Loucy (cell line): ENCODE measurements at regions not wholly inside any gene's neighbourhood (a gene's known extent, or its start where the extent isn't known, plus 50 kb on each side); places are given as distances from the start of the nearest gene placed in this dataset.

Source experiments
- H2AFZ ChIP-seq: fragments of 200-600 bp; sonication (generic); 2 replicates; pipeline ENCODE4 v1.6.0; 2016; ENCODE audit warnings: antibody characterized with exemption, mild to moderate bottlenecking, low read length, moderate library complexity
- H3F3A ChIP-seq: fragments of 200-600 bp; 2 replicates; pipeline ENCODE4 v1.6.0; 2016; ENCODE audit warnings: antibody characterized with exemption, low read depth, mild to moderate bottlenecking
- H3K27me3 ChIP-seq: fragments of 200-600 bp; sonication (generic); 2 replicates; pipeline ENCODE4 v1.6.1; 2014; ENCODE audit warnings: low read length, mild to moderate bottlenecking; ENCODE audit not compliant: insufficient read depth, poor library complexity, severe bottlenecking
- H3K36me3 ChIP-seq: fragments of 200-600 bp; sonication (generic); 2 replicates; pipeline ENCODE4 v1.6.1; 2016; ENCODE audit warnings: low read length; ENCODE audit not compliant: insufficient read depth
- H3K4me1 ChIP-seq: fragments of 200-600 bp; sonication (generic); 2 replicates; pipeline ENCODE4 v1.5.1; 2014; ENCODE audit warnings: low read length, mild to moderate bottlenecking; ENCODE audit not compliant: insufficient read depth, poor library complexity, severe bottlenecking
- H3K4me2 ChIP-seq: fragments of 200-600 bp; sonication (generic); 2 replicates; pipeline ENCODE4 v1.6.0; 2014; ENCODE audit warnings: antibody characterized with exemption, low read length, low read depth, mild to moderate bottlenecking; ENCODE audit not compliant: poor library complexity, severe bottlenecking
- H3K4me3 ChIP-seq: fragments of 200-600 bp; sonication (generic); 2 replicates; pipeline ENCODE4 v1.5.1; 2014; ENCODE audit warnings: low read length, mild to moderate bottlenecking, mixed read lengths; ENCODE audit not compliant: poor library complexity, severe bottlenecking
- H3K79me2 ChIP-seq: fragments of 200-600 bp; sonication (generic); 2 replicates; pipeline ENCODE4 v1.6.1; 2014; ENCODE audit warnings: low read length; ENCODE audit not compliant: insufficient read depth
- H3K9ac ChIP-seq: fragments of 200-600 bp; sonication (generic); 2 replicates; pipeline ENCODE4 v1.6.0; 2014; ENCODE audit warnings: mild to moderate bottlenecking, low read depth, low read length, moderate library complexity; ENCODE audit not compliant: poor library complexity, severe bottlenecking
- H3K9me2 ChIP-seq: fragments of 200-600 bp; sonication (generic); replicated peaks from 2 replicates; pipeline ENCODE4 v1.6.1; 2016; ENCODE audit warnings: low read depth, low read length, mixed read lengths
- H3K9me3 ChIP-seq: fragments of 200-600 bp; sonication (generic); 2 replicates; pipeline ENCODE4 v1.6.1; 2014; ENCODE audit warnings: mild to moderate bottlenecking, antibody characterized with exemption, low read length, low read depth; ENCODE audit not compliant: insufficient read depth
- H4K20me1 ChIP-seq: fragments of 200-600 bp; sonication (generic); 2 replicates; pipeline ENCODE4 v1.6.0; 2014; ENCODE audit warnings: antibody characterized with exemption, low read length, mild to moderate bottlenecking; ENCODE audit not compliant: insufficient read depth, poor library complexity, severe bottlenecking
- EZH2phosphoT487 ChIP-seq: fragments of 200-600 bp; IDR thresholded peaks from 2 replicates; pipeline ENCODE4 v1.6.1; 2018; ENCODE audit warnings: antibody characterized with exemption, mild to moderate bottlenecking, moderate library complexity, borderline replicate concordance
- TF ChIP-seq, protein P1 (sequence below): fragments of 200-600 bp; sonication (generic); conservative IDR thresholded peaks from 2 replicates; pipeline ENCODE4 v1.5.1; 2014; ENCODE audit warnings: mild to moderate bottlenecking, antibody characterized with exemption, low read length

DNA sequence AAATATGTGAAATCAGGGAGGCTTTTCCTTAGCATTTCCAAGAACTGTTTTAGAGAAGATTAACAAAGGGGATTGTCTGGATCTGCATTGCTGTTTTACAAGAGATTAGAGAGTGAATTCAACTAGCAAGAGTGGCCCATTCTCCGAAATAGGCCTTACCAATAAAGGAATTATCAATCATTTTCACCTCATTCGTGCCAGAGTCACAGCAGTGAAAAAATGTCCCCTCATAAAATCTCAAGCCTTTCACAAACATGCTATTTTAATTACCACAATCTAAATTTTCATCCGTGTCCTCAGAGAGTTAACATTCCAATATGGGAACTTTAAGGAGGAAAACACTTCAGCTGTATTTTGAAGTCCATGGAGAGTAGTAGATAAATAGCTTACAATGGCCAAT lies 979.6 kb downstream of the RPA4 start:
- no peak overlapping the region for H3K4me3 ChIP-seq
- H2AFZ ChIP-seq, result no peak overlapping the region
- TF ChIP-seq, protein P1, sequence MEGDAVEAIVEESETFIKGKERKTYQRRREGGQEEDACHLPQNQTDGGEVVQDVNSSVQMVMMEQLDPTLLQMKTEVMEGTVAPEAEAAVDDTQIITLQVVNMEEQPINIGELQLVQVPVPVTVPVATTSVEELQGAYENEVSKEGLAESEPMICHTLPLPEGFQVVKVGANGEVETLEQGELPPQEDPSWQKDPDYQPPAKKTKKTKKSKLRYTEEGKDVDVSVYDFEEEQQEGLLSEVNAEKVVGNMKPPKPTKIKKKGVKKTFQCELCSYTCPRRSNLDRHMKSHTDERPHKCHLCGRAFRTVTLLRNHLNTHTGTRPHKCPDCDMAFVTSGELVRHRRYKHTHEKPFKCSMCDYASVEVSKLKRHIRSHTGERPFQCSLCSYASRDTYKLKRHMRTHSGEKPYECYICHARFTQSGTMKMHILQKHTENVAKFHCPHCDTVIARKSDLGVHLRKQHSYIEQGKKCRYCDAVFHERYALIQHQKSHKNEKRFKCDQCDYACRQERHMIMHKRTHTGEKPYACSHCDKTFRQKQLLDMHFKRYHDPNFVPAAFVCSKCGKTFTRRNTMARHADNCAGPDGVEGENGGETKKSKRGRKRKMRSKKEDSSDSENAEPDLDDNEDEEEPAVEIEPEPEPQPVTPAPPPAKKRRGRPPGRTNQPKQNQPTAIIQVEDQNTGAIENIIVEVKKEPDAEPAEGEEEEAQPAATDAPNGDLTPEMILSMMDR, result no peak
- no peak for TF ChIP-seq EZH2phosphoT487
- H3K9ac ChIP-seq, result no peak overlapping the region
- H3K4me2 ChIP-seq, result no peak overlapping the region
- no peaks in the 10 kb centered on the region for H3K9me2 ChIP-seq
- no peaks in the 10 kb centered on the region for H4K20me1 ChIP-seq
- H3F3A ChIP-seq, result peaks cover 14% of the 10 kb centered on the region
- H3K36me3 ChIP-seq, result no peaks in the 10 kb centered on the region
- H3K9me3 ChIP-seq, result no peaks in the 10 kb centered on the region
- H3K79me2 ChIP-seq, result no peaks in the 10 kb centered on the region
- H3K4me1 ChIP-seq, result peaks cover 34% of the 10 kb centered on the region
- no peaks in the 10 kb centered on the region for H3K27me3 ChIP-seq

DNA sequence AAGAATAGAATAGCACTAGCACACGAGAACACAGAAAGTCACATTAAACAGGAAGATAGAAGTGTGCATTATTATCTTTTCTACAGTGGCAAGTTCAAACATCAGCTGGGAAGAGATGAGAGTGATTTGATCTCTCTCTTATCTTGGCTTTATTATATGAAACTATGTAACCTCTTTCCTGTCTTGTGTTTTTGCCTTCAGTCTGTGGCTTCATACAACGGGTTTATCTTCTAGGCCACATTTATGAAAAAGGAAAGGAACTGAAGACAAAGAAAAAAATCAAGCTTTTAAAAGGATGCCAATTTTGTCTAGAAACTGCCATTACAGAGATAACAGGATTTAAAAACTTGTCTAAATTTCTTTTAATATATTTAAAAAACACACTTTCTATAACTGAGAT lies 983.6 kb downstream of the RPA4 start:
- Histone ChIP-seq H3K4me2 (peak overlapping the region; percentile 60), H3K4me3 (peak overlapping the region; percentile 41), H2AFZ (no peak overlapping the region), H3K9me2 (no peaks in the 10 kb centered on the region), H3K27me3 (no peaks in the 10 kb centered on the region), H3K4me1 (peaks cover 37% of the 10 kb centered on the region), H3K36me3 (no peaks in the 10 kb centered on the region), H4K20me1 (no peaks in the 10 kb centered on the region), H3K9me3 (no peaks in the 10 kb centered on the region), H3K79me2 (no peaks in the 10 kb centered on the region), H3K9ac (peak overlapping the region; percentile 39), H3F3A (peaks cover 14% of the 10 kb centered on the region)
- TF ChIP-seq, protein P1, result no peak
- no peak for TF ChIP-seq EZH2phosphoT487

DNA sequence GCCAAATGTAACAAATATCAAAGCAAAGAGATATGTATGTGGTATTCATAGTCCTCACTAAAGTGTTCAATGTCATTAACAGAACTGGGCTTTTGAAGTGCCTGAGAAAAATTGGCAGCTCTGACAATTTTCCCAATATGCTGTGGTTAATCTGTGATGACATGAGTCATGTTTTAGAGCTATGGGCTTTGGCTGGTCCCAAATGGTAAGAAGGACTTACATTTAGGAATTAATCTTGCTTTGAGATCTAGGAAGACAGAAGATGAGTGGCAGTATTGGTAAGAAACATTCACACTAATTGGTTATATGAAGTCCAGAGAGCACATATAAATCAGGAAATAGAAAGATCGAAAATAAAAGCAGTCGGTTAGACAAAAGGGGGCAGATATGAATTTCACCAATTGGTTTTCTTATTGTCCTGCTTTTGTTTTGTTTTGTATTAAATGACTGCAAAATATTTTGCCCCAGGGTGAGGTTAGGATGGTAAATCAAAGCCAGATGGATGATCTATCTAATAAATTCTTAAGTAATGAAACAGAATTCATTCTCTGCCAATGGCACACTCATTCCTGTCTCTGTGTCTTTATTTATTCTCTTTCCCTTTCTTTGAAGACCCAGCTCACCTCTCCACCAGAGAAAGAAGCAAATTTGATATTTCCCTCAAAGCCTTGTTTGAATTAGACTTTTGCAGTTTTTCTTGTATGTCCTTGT lies 993.1 kb downstream of the RPA4 start:
- H4K20me1 ChIP-seq, result no peaks in the 10 kb centered on the region
- H3K4me2 ChIP-seq, result no peak overlapping the region
- no peaks in the 10 kb centered on the region for H3F3A ChIP-seq
- H2AFZ ChIP-seq, result no peak overlapping the region
- H3K9me2 ChIP-seq, result no peaks in the 10 kb centered on the region
- TF ChIP-seq, protein P1, result no peak
- no peak for TF ChIP-seq EZH2phosphoT487
- H3K36me3 ChIP-seq, result no peaks in the 10 kb centered on the region
- no peaks in the 10 kb centered on the region for H3K9me3 ChIP-seq
- H3K27me3 ChIP-seq, result no peaks in the 10 kb centered on the region
- no peaks in the 10 kb centered on the region for H3K4me1 ChIP-seq
- H3K9ac ChIP-seq, result no peak overlapping the region
- H3K4me3 ChIP-seq, result no peak overlapping the region
- H3K79me2 ChIP-seq, result no peaks in the 10 kb centered on the region
